HEK293 (cell line): ENCODE measurements at regions not wholly inside any gene's neighbourhood (a gene's known extent, or its start where the extent isn't known, plus 50 kb on each side); places are given as distances from the start of the nearest gene placed in this dataset.

Experiments
- CTCF ChIA-PET: fragments of 350-600 bp; formaldehyde crosslinking; extraction: SDS; loops from one replicate; lab custom pipeline; 2021; ENCODE audit warnings: antibody characterized with exemption; lab: Yijun Ruan, JAX
- POLR2A ChIA-PET: fragments of 300-600 bp; formaldehyde crosslinking; extraction: SDS; loops from one replicate; lab custom pipeline; 2020; ENCODE audit warnings: antibody characterized with exemption, inconsistent platforms; lab: Yijun Ruan, JAX
- H3K27ac ChIP-seq: fragments of 200-500 bp; sonication (Bioruptor generic); 2 replicates; pipeline ENCODE4 v1.5.1; 2014; ENCODE audit warnings: low read depth, low read length, control low read depth, inconsistent platforms; ENCODE audit errors: extremely low read depth
- H3K36me3 ChIP-seq, 2 experiments: fragments of 200-500 bp in 1 of 2; sonication (Bioruptor generic) in 1 of 2; 1 replicate in 1 of 2; 2 replicates in 1 of 2; pipeline ENCODE4 v1.5.1; 2014 to 2017; ENCODE audit warnings: inconsistent platforms in 2 of 2, low read length in 2 of 2; ENCODE audit not compliant: control insufficient read depth in 2 of 2, insufficient read depth in 1 of 2
- H3K4me1 ChIP-seq: fragments of 200-500 bp; sonication (Bioruptor generic); 2 replicates; pipeline ENCODE4 v1.5.1; 2014; ENCODE audit warnings: mild to moderate bottlenecking, low read length, inconsistent platforms; ENCODE audit not compliant: control insufficient read depth, insufficient read depth
- H3K4me3 ChIP-seq: 2 replicates; pipeline ENCODE4 v1.5.1; 2011; ENCODE audit warnings: low read depth, mild to moderate bottlenecking, control low read depth, low read length, moderate library complexity
- H3K9me3 ChIP-seq: fragments of 200-500 bp; sonication (Bioruptor generic); 2 replicates; pipeline ENCODE4 v1.5.1; 2014; ENCODE audit warnings: low read depth, low read length, inconsistent platforms; ENCODE audit not compliant: control insufficient read depth, insufficient read depth
- FEZF1 ChIP-seq: fragments of 450-650 bp; formaldehyde crosslinking; IDR thresholded peaks from 2 replicates; pipeline ENCODE4 v1.5.1; 2016; ENCODE audit warnings: missing biosample characterization, missing genetic modification characterization
- HOXD13 ChIP-seq: sonication (generic); formaldehyde crosslinking; IDR thresholded peaks from 2 replicates; pipeline ENCODE4 v1.8.0; 2022; ENCODE audit warnings: missing genetic modification reagents, borderline replicate concordance
- KLF17 ChIP-seq: fragments of 450-650 bp; formaldehyde crosslinking; IDR thresholded peaks from 2 replicates; pipeline ENCODE4 v1.5.1; 2016; ENCODE audit warnings: missing biosample characterization, missing genetic modification characterization
- KLF9 ChIP-seq: fragments of 450-650 bp; formaldehyde crosslinking; IDR thresholded peaks from 2 replicates; pipeline ENCODE4 v1.5.1; 2016; ENCODE audit warnings: missing biosample characterization, missing genetic modification characterization, low read depth
- MZF1 ChIP-seq: fragments of 450-650 bp; formaldehyde crosslinking; IDR thresholded peaks from 2 replicates; pipeline ENCODE4 v1.5.1; 2017; ENCODE audit warnings: missing biosample characterization, missing genetic modification characterization, borderline replicate concordance
- PRDM6 ChIP-seq: fragments of 450-650 bp; formaldehyde crosslinking; IDR thresholded peaks from 2 replicates; pipeline ENCODE4 v1.5.1; 2017; ENCODE audit warnings: missing biosample characterization, missing genetic modification characterization
- SETDB1 ChIP-seq: IDR thresholded peaks from one replicate; pipeline ENCODE4 v1.6.1; 2017; ENCODE audit warnings: mild to moderate bottlenecking, low read length, moderate library complexity, mixed read lengths; ENCODE audit not compliant: insufficient read length
- ZBTB10 ChIP-seq: fragments of 450-650 bp; formaldehyde crosslinking; IDR thresholded peaks from 2 replicates; pipeline ENCODE4 v1.5.1; 2016; ENCODE audit warnings: missing biosample characterization, missing genetic modification characterization
- ZBTB21 ChIP-seq: fragments of 450-650 bp; formaldehyde crosslinking; IDR thresholded peaks from 2 replicates; pipeline ENCODE4 v1.5.1; 2017; ENCODE audit warnings: missing biosample characterization, missing genetic modification characterization
- ZNF10 ChIP-seq: fragments of 450-650 bp; formaldehyde crosslinking; IDR thresholded peaks from 2 replicates; pipeline ENCODE4 v1.5.1; 2017; ENCODE audit warnings: missing biosample characterization, missing genetic modification characterization
- ZNF146 ChIP-seq: fragments of 450-650 bp; formaldehyde crosslinking; IDR thresholded peaks from 2 replicates; pipeline ENCODE4 v1.5.1; 2016; ENCODE audit warnings: missing biosample characterization, missing genetic modification characterization
- ZNF19 ChIP-seq: fragments of 450-650 bp; formaldehyde crosslinking; IDR thresholded peaks from 2 replicates; pipeline ENCODE4; 2016; ENCODE audit warnings: missing biosample characterization, missing genetic modification characterization, low read depth
- ZNF221 ChIP-seq: fragments of 450-650 bp; formaldehyde crosslinking; IDR thresholded peaks from 2 replicates; pipeline ENCODE4 v1.5.1; 2017; ENCODE audit warnings: missing biosample characterization, missing genetic modification characterization, borderline replicate concordance
- ZNF248 ChIP-seq: fragments of 450-650 bp; formaldehyde crosslinking; IDR thresholded peaks from 2 replicates; pipeline ENCODE4 v1.5.1; 2017; ENCODE audit warnings: missing biosample characterization, missing genetic modification characterization
- ZNF426 ChIP-seq: fragments of 450-650 bp; formaldehyde crosslinking; IDR thresholded peaks from 2 replicates; pipeline ENCODE4 v1.5.1; 2017; ENCODE audit warnings: missing biosample characterization, missing genetic modification characterization, mild to moderate bottlenecking, inconsistent platforms, moderate library complexity
- ZNF510 ChIP-seq: fragments of 450-650 bp; formaldehyde crosslinking; IDR thresholded peaks from 2 replicates; pipeline ENCODE4 v1.5.1; 2018; ENCODE audit warnings: mild to moderate bottlenecking, missing genetic modification characterization, missing biosample characterization; ENCODE audit not compliant: insufficient replicate concordance
- ZNF529 ChIP-seq: fragments of 450-650 bp; formaldehyde crosslinking; IDR thresholded peaks from 2 replicates; pipeline ENCODE4 v1.5.1; 2017; ENCODE audit warnings: missing genetic modification characterization, missing biosample characterization; ENCODE audit not compliant: insufficient replicate concordance
- ZNF624 ChIP-seq: fragments of 450-650 bp; formaldehyde crosslinking; IDR thresholded peaks from 2 replicates; pipeline ENCODE4 v1.5.1; 2017; ENCODE audit warnings: missing biosample characterization, missing genetic modification characterization
- ZNF692 ChIP-seq: fragments of 450-650 bp; formaldehyde crosslinking; IDR thresholded peaks from 2 replicates; pipeline ENCODE4 v1.5.1; 2016; ENCODE audit warnings: missing biosample characterization, missing genetic modification characterization
- ZNF747 ChIP-seq: fragments of 450-650 bp; formaldehyde crosslinking; IDR thresholded peaks from 2 replicates; pipeline ENCODE4 v1.5.1; 2016; ENCODE audit warnings: missing biosample characterization, missing genetic modification characterization
- ZNF76 ChIP-seq: fragments of 450-650 bp; formaldehyde crosslinking; IDR thresholded peaks from 2 replicates; pipeline ENCODE4; 2016; ENCODE audit warnings: low read depth, missing biosample characterization, missing genetic modification characterization, borderline replicate concordance
- ZNF776 ChIP-seq: fragments of 450-650 bp; formaldehyde crosslinking; IDR thresholded peaks from 2 replicates; pipeline ENCODE4 v1.5.0; 2017; ENCODE audit warnings: missing biosample characterization, missing genetic modification characterization, borderline replicate concordance
- ZSCAN30 ChIP-seq: fragments of 450-650 bp; IDR thresholded peaks from 2 replicates; pipeline ENCODE4 v1.5.1; 2018; ENCODE audit warnings: missing biosample characterization, mild to moderate bottlenecking, missing genetic modification characterization, moderate library complexity

GRCh38 chr10:21213381-21213780, 312.1 kb downstream of the SKIDA1 start (continued):
- TF ChIP-seq ZNF692 (no peak), MZF1 (tag by site-specific recombination) (no peak), KLF17 (tag by site-specific recombination) (no peak), ZNF10 (tag by site-specific recombination) (no peak)

GRCh38 chr10:21212912-21213311, 312.6 kb downstream of the SKIDA1 start:
- Histone ChIP-seq H3K4me1 (no peaks in the 10 kb centered on the region), H3K4me3 (no peak overlapping the region), H3K36me3 (no peaks in the 10 kb centered on the region), H3K9me3 (no peaks in the 10 kb centered on the region), H3K27ac (no peak overlapping the region)
- TF ChIP-seq ZNF221 (tag by site-specific recombination): no peak
- no peak for TF ChIP-seq ZNF624 (tag by site-specific recombination)
- no peak for TF ChIP-seq ZNF146 (tag by site-specific recombination)
- TF ChIP-seq KLF9: no peak
- TF ChIP-seq ZSCAN30 (tag by site-specific recombination): no peak
- no peak for TF ChIP-seq ZBTB21
- no peak for TF ChIP-seq ZNF19
- no peak for TF ChIP-seq ZNF248 (tag by site-specific recombination)
- no peak for TF ChIP-seq ZNF747 (tag by site-specific recombination)
- TF ChIP-seq ZNF76: no peak
- TF ChIP-seq ZNF776: no peak
- TF ChIP-seq ZBTB10: no peak
- TF ChIP-seq HOXD13 (CRISPR knock-in tag): no peak
- TF ChIP-seq SETDB1: no peak
- TF ChIP-seq PRDM6 (tag by site-specific recombination): no peak
- no peak for TF ChIP-seq ZNF529 (tag by site-specific recombination)
- TF ChIP-seq ZNF510: no peak
- TF ChIP-seq FEZF1 (tag by site-specific recombination): no peak
- TF ChIP-seq ZNF426: no peak
- CTCF ChIA-PET: interaction anchor here (0.8 kb wide), 1 partner anchor 57 kb away, joined by 3 read pairs; no protein-coding TSS in a partner anchor
- POLR2A ChIA-PET: no interaction called here
